ENCODE measurements at regions not wholly inside any gene's neighbourhood (a gene's known extent, or its start where the extent isn't known, plus 50 kb on each side); places are given as distances from the start of the nearest gene placed in this dataset.

GRCh38 chr16:61261315-61261714 is 774.9 kb downstream of the CDH8 start:
- CTCF ChIA-PET: no interaction called here
- intact Hi-C loops (cut with micrococcal nuclease): no loop called here
- no peaks in the 10 kb centered on the region for H3K4me1 Mint-ChIP-seq (ENCODE audit: insufficient read depth, unreplicated experiment)
- H3K36me3 Mint-ChIP-seq (ENCODE audit: insufficient read depth, unreplicated experiment): no peaks in the 10 kb centered on the region
- peaks cover 39% of the 10 kb centered on the region for H3K27me3 Mint-ChIP-seq (ENCODE audit: insufficient read depth, unreplicated experiment)
- POLR2A ChIA-PET: no interaction called here
- no TSS peak for BruUV-seq (replicated peaks)
- no peak for DNase-seq (ENCODE audit: unreplicated experiment)
- no peaks in the 10 kb centered on the region for H3K9me3 Mint-ChIP-seq (ENCODE audit: unreplicated experiment)
- H3K4me3 Mint-ChIP-seq (ENCODE audit: unreplicated experiment): no peak overlapping the region
- no peak overlapping the region for H3K27ac Mint-ChIP-seq (ENCODE audit: low read depth, unreplicated experiment)
- no peak for TF ChIP-seq CTCF (IDR thresholded peaks at IDR 0.05; ENCODE audit: unreplicated experiment)

GRCh38 chr16:61246592-61246991 is 789.6 kb downstream of the CDH8 start:
- Mint-ChIP-seq H3K27ac (ENCODE audit: low read depth, unreplicated experiment) (no peak overlapping the region), H3K36me3 (ENCODE audit: insufficient read depth, unreplicated experiment) (no peaks in the 10 kb centered on the region), H3K27me3 (ENCODE audit: insufficient read depth, unreplicated experiment) (peaks cover 84% of the 10 kb centered on the region), H3K4me1 (ENCODE audit: insufficient read depth, unreplicated experiment) (no peaks in the 10 kb centered on the region), H3K4me3 (ENCODE audit: unreplicated experiment) (no peak overlapping the region), H3K9me3 (ENCODE audit: unreplicated experiment) (no peaks in the 10 kb centered on the region)
- TF ChIP-seq CTCF (IDR thresholded peaks at IDR 0.05; ENCODE audit: unreplicated experiment): no peak
- ChIA-PET POLR2A (no interaction called here), CTCF (no interaction called here)
- no peak for DNase-seq (ENCODE audit: unreplicated experiment)
- no TSS peak for BruUV-seq (replicated peaks)
- intact Hi-C loops (cut with micrococcal nuclease): no loop called here

- CTCF ChIA-PET: no interaction called here
- Mint-ChIP-seq H3K27ac (ENCODE audit: low read depth, unreplicated experiment) (no peak overlapping the region), H3K36me3 (ENCODE audit: insufficient read depth, unreplicated experiment) (no peaks in the 10 kb centered on the region), H3K4me3 (ENCODE audit: unreplicated experiment) (no peak overlapping the region), H3K27me3 (ENCODE audit: insufficient read depth, unreplicated experiment) (peaks cover 81% of the 10 kb centered on the region), H3K9me3 (ENCODE audit: unreplicated experiment) (no peaks in the 10 kb centered on the region), H3K4me1 (ENCODE audit: insufficient read depth, unreplicated experiment) (no peaks in the 10 kb centered on the region)
- DNase-seq (ENCODE audit: unreplicated experiment): no peak
- BruUV-seq (replicated peaks): no TSS peak
- POLR2A ChIA-PET: no interaction called here
- no peak for TF ChIP-seq CTCF (IDR thresholded peaks at IDR 0.05; ENCODE audit: unreplicated experiment)
- intact Hi-C loops (cut with micrococcal nuclease): no loop called here
Measured at GRCh38 chr16:61243954-61244353, 792.3 kb downstream of the CDH8 start.

- Mint-ChIP-seq H3K4me3 (ENCODE audit: unreplicated experiment) (no peak overlapping the region), H3K27me3 (ENCODE audit: insufficient read depth, unreplicated experiment) (peaks cover 56% of the 10 kb centered on the region), H3K36me3 (ENCODE audit: insufficient read depth, unreplicated experiment) (no peaks in the 10 kb centered on the region), H3K4me1 (ENCODE audit: insufficient read depth, unreplicated experiment) (no peaks in the 10 kb centered on the region), H3K9me3 (ENCODE audit: unreplicated experiment) (no peaks in the 10 kb centered on the region), H3K27ac (ENCODE audit: low read depth, unreplicated experiment) (no peak overlapping the region)
- TF ChIP-seq CTCF (IDR thresholded peaks at IDR 0.05; ENCODE audit: unreplicated experiment): no peak
- no TSS peak for BruUV-seq (replicated peaks)
- intact Hi-C loops (cut with micrococcal nuclease): no loop called here
- CTCF ChIA-PET: interaction anchor here (0.6 kb wide), 1 partner anchor 85 kb away, joined by 3 read pairs; no protein-coding TSS in a partner anchor
- DNase-seq (ENCODE audit: unreplicated experiment): no peak
- POLR2A ChIA-PET: no interaction called here
Measured at GRCh38 chr16:61237884-61238485, 798.3 kb downstream of the CDH8 start.
